HCT116 (cell line): ENCODE measurements at regions not wholly inside any gene's neighbourhood (a gene's known extent, or its start where the extent isn't known, plus 50 kb on each side); places are given as distances from the start of the nearest gene placed in this dataset.

Source experiments
- ATAC-seq: fragments of 200-7000 bp; cut with Tn5 transposase; 2 replicates; pipeline ENCODE4 v1.9.1; 2020; ENCODE audit warnings: mild to moderate bottlenecking, moderate library complexity
- BruUV-seq: library from RNA; stranded (reverse); fragments of 400-500 nt; replicated peaks from 2 replicates; lab custom pipeline; 2021; lab: Mats Ljungman, UMichigan
- CTCF ChIA-PET: fragments of 300-600 bp; sonication (Branson Sonifier 250); formaldehyde crosslinking; loops from one replicate; lab custom pipeline; 2021; ENCODE audit warnings: antibody characterized with exemption; lab: Charles Lee
- POLR2A ChIA-PET: fragments of 300-600, 350-600 bp; sonication (Branson Sonifier 250); formaldehyde crosslinking; loops from one replicate; lab custom pipeline; 2021; ENCODE audit warnings: antibody characterized with exemption; lab: Charles Lee
- RAD21 ChIA-PET, 2 experiments: fragments of 300-600 bp; sonication (Branson Sonifier 250); formaldehyde crosslinking; loops; one replicate each; lab custom pipeline; 2023; ENCODE audit warnings: low total read pairs in 2 of 2; ENCODE audit not compliant: uncharacterized antibody in 2 of 2, unreplicated experiment in 2 of 2, low non-redundant PET in 1 of 2; lab: Charles Lee
- DNase-seq: peaks from one replicate; pipeline ENCODE4 v3.0.0-alpha.2; 2010; ENCODE audit warnings: low read depth, low spot score
- H2AFZ ChIP-seq: fragments of 200-600 bp; shearing (Covaris generic), sonication (generic); 2 replicates; pipeline ENCODE4 v1.6.1; 2017; ENCODE audit warnings: low read depth, mixed run types, mixed read lengths, antibody characterized with exemption, low read length; ENCODE audit not compliant: poor library complexity, severe bottlenecking
- H3K27ac ChIP-seq: 2 replicates; pipeline ENCODE4 v1.5.1; 2012; ENCODE audit warnings: low read depth, low read length
- H3K27me3 ChIP-seq: fragments of 200-600 bp; sonication (generic); 2 replicates; pipeline ENCODE4 v1.6.1; 2016; ENCODE audit warnings: mixed run types, low read length, mixed read lengths; ENCODE audit not compliant: insufficient read depth
- H3K36me3 ChIP-seq, 2 experiments: fragments of 200-500 bp in 1 of 2; fragments of 200-600 bp in 1 of 2; sonication (Bioruptor generic) in 1 of 2; sonication (generic) in 1 of 2; 2 replicates each; pipeline versions ENCODE4 v1.5.1 to v1.6.1; 2014 to 2016; ENCODE audit warnings: low read length in 2 of 2, inconsistent platforms in 1 of 2, mixed read lengths in 1 of 2, mixed run types in 1 of 2; ENCODE audit not compliant: insufficient read depth in 2 of 2, control insufficient read depth in 1 of 2
- H3K4me1 ChIP-seq, 2 experiments: fragments of 200-600 bp in 1 of 2; sonication (generic) in 1 of 2; 2 replicates each; pipeline versions ENCODE4 v1.5.1 to v1.6.1; 2012 to 2017; ENCODE audit warnings: low read length in 2 of 2, inconsistent platforms in 1 of 2, mild to moderate bottlenecking in 1 of 2, mixed read lengths in 1 of 2, mixed run types in 1 of 2, moderate library complexity in 1 of 2; ENCODE audit not compliant: insufficient read depth in 2 of 2, control insufficient read depth in 1 of 2
- H3K4me2 ChIP-seq: fragments of 200-600 bp; sonication (generic); 2 replicates; pipeline ENCODE4 v1.6.1; 2017; ENCODE audit warnings: mixed run types, low read length, mixed read lengths
- H3K4me3 ChIP-seq, 2 experiments: fragments of 200-600 bp in 1 of 2; sonication (generic) in 1 of 2; replicated peaks in 1 of 2; 2 replicates each; pipeline ENCODE4 v1.5.1; 2011 to 2016; ENCODE audit warnings: low read length in 2 of 2, control low read depth in 1 of 2, low read depth in 1 of 2, mild to moderate bottlenecking in 1 of 2, mixed read lengths in 1 of 2, mixed run types in 1 of 2
- H3K79me2 ChIP-seq: fragments of 200-600 bp; sonication (generic); 2 replicates; pipeline ENCODE4 v1.6.1; 2017; ENCODE audit warnings: mild to moderate bottlenecking, mixed run types, low read length, moderate library complexity, mixed read lengths; ENCODE audit not compliant: insufficient read depth
- H3K9ac ChIP-seq: fragments of 200-600 bp; sonication (generic); 2 replicates; pipeline ENCODE4 v1.6.1; 2016; ENCODE audit warnings: low read length, mixed read lengths
- H3K9me2 ChIP-seq: fragments of 200-600 bp; sonication (generic), shearing (Covaris generic); 2 replicates; pipeline ENCODE4 v1.6.1; 2017; ENCODE audit warnings: mixed run types, mild to moderate bottlenecking, moderate library complexity; ENCODE audit not compliant: insufficient read depth
- H3K9me3 ChIP-seq, 2 experiments: fragments of 200-500 bp in 1 of 2; fragments of 200-600 bp in 1 of 2; sonication (Bioruptor generic) in 1 of 2; sonication (generic) in 1 of 2; 2 replicates each; pipeline ENCODE4 v1.6.1; 2014 to 2017; ENCODE audit warnings: low read length in 2 of 2, mixed read lengths in 2 of 2, inconsistent platforms in 1 of 2, low read depth in 1 of 2, mild to moderate bottlenecking in 1 of 2, mixed run types in 1 of 2, moderate library complexity in 1 of 2; ENCODE audit not compliant: control insufficient read depth in 1 of 2, insufficient read depth in 1 of 2
- H4K20me1 ChIP-seq: fragments of 200-600 bp; sonication (generic), shearing (Covaris generic); 2 replicates; pipeline ENCODE4 v1.6.1; 2017; ENCODE audit warnings: mixed run types, mild to moderate bottlenecking, moderate library complexity; ENCODE audit not compliant: insufficient read depth
- CBX3 ChIP-seq: IDR thresholded peaks from 2 replicates; pipeline ENCODE4 v1.6.1; 2012; ENCODE audit warnings: low read depth
- CEBPB ChIP-seq: IDR thresholded peaks from 2 replicates; pipeline ENCODE4 v1.6.1; 2012; ENCODE audit warnings: low read depth
- ELF1 ChIP-seq: IDR thresholded peaks from 2 replicates; pipeline ENCODE4 v1.6.1; 2012; ENCODE audit warnings: low read depth, borderline replicate concordance
- EZH2 ChIP-seq: fragments of 200-600 bp; sonication (generic); IDR thresholded peaks from 2 replicates; pipeline ENCODE4 v1.6.1; 2017; ENCODE audit warnings: antibody characterized with exemption, mixed run types
- EZH2phosphoT487 ChIP-seq: fragments of 200-600 bp; IDR thresholded peaks from 2 replicates; pipeline ENCODE4 v1.6.1; 2018; ENCODE audit warnings: antibody characterized with exemption, borderline replicate concordance
- FOSL1 ChIP-seq: IDR thresholded peaks from 2 replicates; pipeline ENCODE4 v1.6.1; 2012; ENCODE audit warnings: low read depth
- JUND ChIP-seq: IDR thresholded peaks from 2 replicates; pipeline ENCODE4 v1.6.1; 2012
- POLR2AphosphoS5 ChIP-seq: IDR thresholded peaks from 2 replicates; pipeline ENCODE4 v1.6.1; 2011; ENCODE audit warnings: mild to moderate bottlenecking, low read depth, low read length, moderate library complexity
- RAD21 ChIP-seq: IDR thresholded peaks from 2 replicates; pipeline ENCODE4 v1.6.1; 2012; ENCODE audit warnings: low read depth, mild to moderate bottlenecking
- YY1 ChIP-seq: IDR thresholded peaks from 2 replicates; pipeline ENCODE4 v1.6.1; 2011; ENCODE audit warnings: low read length, low read depth, moderate library complexity, mild to moderate bottlenecking; ENCODE audit not compliant: insufficient replicate concordance; ENCODE audit errors: extremely low read depth
- intact Hi-C: fragments of 100-400 bp; cut with micrococcal nuclease; formaldehyde crosslinking; loops from 2 replicates; pipeline ENCODE4 v1.10.0; 2022

- no peak for ATAC-seq
- POLR2A ChIA-PET = no interaction called here
- H3K4me1 ChIP-seq = no peaks in the 10 kb centered on the region
- RAD21 ChIA-PET = no interaction called here
- H4K20me1 ChIP-seq = no peaks in the 10 kb centered on the region
- CTCF ChIA-PET = no interaction called here
- no peak for DNase-seq
- TF ChIP-seq EZH2phosphoT487 (no peak), EZH2 (no peak), POLR2AphosphoS5 (no peak), YY1 (no peak)
- no peak overlapping the region for H3K4me3 ChIP-seq
- no peaks in the 10 kb centered on the region for H3K27me3 ChIP-seq
- BruUV-seq = no TSS peak
- H3K36me3 ChIP-seq = no peaks in the 10 kb centered on the region
- no peak overlapping the region for H3K4me2 ChIP-seq
- H2AFZ ChIP-seq = no peak overlapping the region
- no peaks in the 10 kb centered on the region for H3K79me2 ChIP-seq
- H3K9ac ChIP-seq = no peak overlapping the region
- intact Hi-C loops = no loop called here
- no peaks in the 10 kb centered on the region for H3K9me2 ChIP-seq
- H3K27ac ChIP-seq = no peak overlapping the region
- H3K9me3 ChIP-seq = no peaks in the 10 kb centered on the region
Observed at GRCh38 chr5:89851911-89852310, 557.6 kb downstream of the CETN3 start.

DNA sequence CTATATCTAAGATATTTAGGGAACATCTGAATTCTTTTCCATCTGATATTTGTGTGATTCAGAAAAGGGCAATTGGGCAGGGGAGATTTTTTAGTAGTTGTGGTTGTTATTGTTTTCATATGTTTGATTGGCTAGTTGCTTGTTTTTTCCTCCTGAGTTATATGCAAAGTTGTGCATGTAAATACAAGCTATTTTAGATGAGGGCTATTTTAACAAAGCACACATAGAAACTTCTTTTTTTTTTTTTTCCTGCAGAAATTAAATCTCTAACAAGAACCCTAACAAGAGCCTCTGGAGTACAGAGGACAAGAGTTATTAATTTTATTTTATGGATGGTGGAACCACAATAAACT, 559.1 kb downstream of the CETN3 start:
- Histone ChIP-seq H3K9me3 (no peaks in the 10 kb centered on the region), H3K4me2 (no peak overlapping the region), H2AFZ (peak overlapping the region; percentile 57), H3K27ac (no peak overlapping the region), H3K79me2 (no peaks in the 10 kb centered on the region), H3K27me3 (no peaks in the 10 kb centered on the region), H4K20me1 (no peaks in the 10 kb centered on the region), H3K9ac (no peak overlapping the region), H3K4me3 (no peak overlapping the region), H3K9me2 (no peaks in the 10 kb centered on the region), H3K36me3 (no peaks in the 10 kb centered on the region), H3K4me1 (no peaks in the 10 kb centered on the region)
- RAD21 ChIA-PET = no interaction called here
- ATAC-seq = no peak
- CTCF ChIA-PET = interaction anchor here (0.6 kb wide), 1 partner anchor 334 kb away, joined by 3 read pairs; no protein-coding TSS in a partner anchor
- TF ChIP-seq JUND (no peak), RAD21 (no peak), FOSL1 (no peak), EZH2phosphoT487 (no peak), CBX3 (no peak), CEBPB (no peak), ELF1 (no peak)
- intact Hi-C loops = no loop called here
- no peak for DNase-seq
- POLR2A ChIA-PET = no interaction called here
- BruUV-seq = no TSS peak
